ENCODE measurements at regions not wholly inside any gene's neighbourhood (a gene's known extent, or its start where the extent isn't known, plus 50 kb on each side); places are given as distances from the start of the nearest gene placed in this dataset.

- peak; percentile 42 for DNase-seq
Observed at GRCh38 chr18:75654851-75655751, 227.6 kb upstream of the SMIM21 start.

- DNase-seq, result no peak
Observed at GRCh38 chr18:75654386-75654785, 226.9 kb upstream of the SMIM21 start.

- no peak for DNase-seq
Observed at GRCh38 chr18:75652528-75652927, 225.0 kb upstream of the SMIM21 start.

- DNase-seq, result no peak
Observed at GRCh38 chr18:75644871-75645270, 217.4 kb upstream of the SMIM21 start.

- no peak for DNase-seq
Observed at GRCh38 chr18:75643083-75643482, 215.6 kb upstream of the SMIM21 start.

- no peak for DNase-seq
Observed at GRCh38 chr18:75639472-75639831, 211.9 kb upstream of the SMIM21 start.

- peak; percentile 84 for DNase-seq
Observed at GRCh38 chr18:75638776-75639471, 211.4 kb upstream of the SMIM21 start.

- peak; percentile 93 for DNase-seq
Observed at GRCh38 chr18:75638223-75638775, 210.8 kb upstream of the SMIM21 start.

- DNase-seq, result no peak
Observed at GRCh38 chr18:75635096-75635495, 207.6 kb upstream of the SMIM21 start.

- DNase-seq, result no peak
Observed at GRCh38 chr18:75625966-75626365, 198.5 kb upstream of the SMIM21 start.

GRCh38 chr18:75624869-75625268 is 197.4 kb upstream of the SMIM21 start:
- DNase-seq, result no peak

GRCh38 chr18:75621818-75622217 is 194.3 kb upstream of the SMIM21 start:
- no peak for DNase-seq

GRCh38 chr18:75618146-75618545 is 190.6 kb upstream of the SMIM21 start:
- DNase-seq, result no peak

GRCh38 chr18:75612456-75612855 is 185.0 kb upstream of the SMIM21 start:
- DNase-seq, result no peak

- peak; percentile 58 for DNase-seq
Observed at GRCh38 chr18:75607701-75608100, 180.2 kb upstream of the SMIM21 start.

- DNase-seq, result no peak
Observed at GRCh38 chr18:75592527-75592926, 165.0 kb upstream of the SMIM21 start.

- no peak for DNase-seq
Observed at GRCh38 chr18:75588412-75588811, 160.9 kb upstream of the SMIM21 start.

- no peak for DNase-seq
Observed at GRCh38 chr18:75587131-75587530, 159.6 kb upstream of the SMIM21 start.

GRCh38 chr18:75586130-75586889 is 158.8 kb upstream of the SMIM21 start:
- no peak for DNase-seq

GRCh38 chr18:75582940-75583339 is 155.4 kb upstream of the SMIM21 start:
- DNase-seq, result no peak

- DNase-seq, result peak; percentile 95
Observed at GRCh38 chr18:75582406-75582821, 154.9 kb upstream of the SMIM21 start.

GRCh38 chr18:75581336-75582131 is 154.0 kb upstream of the SMIM21 start:
- DNase-seq, result peak; percentile 76
